Lower leg skin (tissue), 4 donors: ENCODE measurements at regions not wholly inside any gene's neighbourhood (a gene's known extent, or its start where the extent isn't known, plus 50 kb on each side); places are given as distances from the start of the nearest gene placed in this dataset.

ENCODE experiments used
- DNase-seq, 2 donors: peaks; one replicate each; pipeline ENCODE4 v3.0.0-alpha.2; 2019; ENCODE audit warnings: low spot score in 2 of 2
- H3K4me3 ChIP-seq: fragments of 200-600 bp; sonication (generic); 2 replicates; pipeline ENCODE4 v1.5.1; 2017; ENCODE audit warnings: mild to moderate bottlenecking, low read depth; ENCODE audit not compliant: poor library complexity, severe bottlenecking
- CTCF ChIP-seq, 3 donors: fragments of 450-650 bp; IDR thresholded peaks; one replicate each; pipeline ENCODE4 v1.5.1; 2016; ENCODE audit warnings: antibody characterized with exemption in 3 of 3, mild to moderate bottlenecking in 3 of 3, moderate library complexity in 2 of 3
- POLR2A ChIP-seq, 2 donors: fragments of 450-650 bp; IDR thresholded peaks; one replicate each; pipeline ENCODE4 v1.6.1; 2016 to 2017; ENCODE audit warnings: antibody characterized with exemption in 2 of 2, mild to moderate bottlenecking in 1 of 2, moderate library complexity in 1 of 2
- WGBS, 2 donors: methylation state at CpG; one replicate each; pipeline ENCODE4 v1.1.5; 2018; 5-methylcytosine and 5-hydroxymethylcytosine counted together
- intact Hi-C: fragments of 100-400 bp; cut with DNase I; formaldehyde crosslinking; loops from one replicate; pipeline ENCODE4 v1.15.0; 2023; ENCODE audit warnings: low total_unique reads

GRCh38 chr5:92504346-92504745 lies 1076.7 kb downstream of the NR2F1-AS1 start:
- WGBS, 2 donors = 55 to 57% methylated on average over 2 of the region's 2 CpGs
- TF ChIP-seq POLR2A (IDR thresholded peaks at IDR 0.05) = no peak
- TF ChIP-seq CTCF (IDR thresholded peaks at IDR 0.05) = no peak
- no peak for DNase-seq
- intact Hi-C loops = no loop called here
- no peak overlapping the region for H3K4me3 ChIP-seq

GRCh38 chr5:92500752-92501151 lies 1080.3 kb downstream of the NR2F1-AS1 start:
- 97 to 98% methylated on average over 2 of the region's 2 CpGs for WGBS, 2 donors
- no peak overlapping the region for H3K4me3 ChIP-seq
- DNase-seq = no peak
- TF ChIP-seq POLR2A (IDR thresholded peaks at IDR 0.05) = no peak
- TF ChIP-seq CTCF (IDR thresholded peaks at IDR 0.05) = no peak
- intact Hi-C loops = no loop called here

- intact Hi-C loops = no loop called here
- TF ChIP-seq CTCF (IDR thresholded peaks at IDR 0.05) (no peak), POLR2A (IDR thresholded peaks at IDR 0.05) (no peak)
- no peak for DNase-seq
- no peak overlapping the region for H3K4me3 ChIP-seq
Observed at GRCh38 chr5:92496545-92496944, 1084.5 kb downstream of the NR2F1-AS1 start.

GRCh38 chr5:92494508-92494907 lies 1086.5 kb downstream of the NR2F1-AS1 start:
- H3K4me3 ChIP-seq = no peak overlapping the region
- DNase-seq = no peak
- WGBS, 2 donors = 86 to 88% methylated on average over 5 of the region's 5 CpGs
- TF ChIP-seq CTCF (IDR thresholded peaks at IDR 0.05) (no peak), POLR2A (IDR thresholded peaks at IDR 0.05) (no peak)
- intact Hi-C loops = no loop called here

GRCh38 chr5:92492908-92493307 lies 1088.1 kb downstream of the NR2F1-AS1 start:
- TF ChIP-seq POLR2A (IDR thresholded peaks at IDR 0.05) (no peak), CTCF (IDR thresholded peaks at IDR 0.05) (no peak)
- 71 to 77% methylated on average over 3 of the region's 3 CpGs for WGBS, 2 donors

GRCh38 chr5:92484484-92484883 lies 1096.5 kb downstream of the NR2F1-AS1 start:
- no peak overlapping the region for H3K4me3 ChIP-seq
- no peak for DNase-seq
- TF ChIP-seq CTCF (IDR thresholded peaks at IDR 0.05) = no peak
- no peak for TF ChIP-seq POLR2A (IDR thresholded peaks at IDR 0.05)
- intact Hi-C loops = no loop called here

More at GRCh38 chr5:92492908-92493307, 1088.1 kb downstream of the NR2F1-AS1 start:
- H3K4me3 ChIP-seq = no peak overlapping the region
- intact Hi-C loops = no loop called here
- no peak for DNase-seq
